GM19452 (cell line): ENCODE measurements at regions not wholly inside any gene's neighbourhood (a gene's known extent, or its start where the extent isn't known, plus 50 kb on each side); places are given as distances from the start of the nearest gene placed in this dataset.

Experiments
- ATAC-seq: cut with Tn5 transposase; IDR thresholded peaks from one replicate; pipeline ENCODE4 v1.9.1; 2021; ENCODE audit not compliant: unreplicated experiment

DNA sequence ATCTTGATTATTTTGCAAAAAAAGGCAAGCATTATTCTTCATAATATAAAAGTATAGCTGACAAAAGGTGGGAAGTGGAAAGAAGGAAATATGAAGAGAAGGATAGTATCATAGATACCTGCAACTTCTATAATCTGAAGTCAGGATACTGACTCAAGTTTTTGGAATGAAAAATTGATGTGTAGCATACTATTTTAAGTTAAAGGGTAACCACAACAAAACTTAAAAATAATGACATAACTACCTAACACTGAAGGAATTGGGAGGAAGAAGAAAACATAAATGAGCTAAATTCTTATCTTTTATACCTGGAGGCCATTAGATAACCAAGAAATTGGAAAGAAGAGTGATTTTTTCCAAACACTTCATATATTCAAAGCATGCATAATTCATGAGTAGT is 51.8 kb upstream of the TLE1 start:
- no peak for ATAC-seq

- no peak for ATAC-seq
These were observed 58.7 kb upstream of the TLE1 start for GRCh38 chr9:81748091-81748490.

DNA sequence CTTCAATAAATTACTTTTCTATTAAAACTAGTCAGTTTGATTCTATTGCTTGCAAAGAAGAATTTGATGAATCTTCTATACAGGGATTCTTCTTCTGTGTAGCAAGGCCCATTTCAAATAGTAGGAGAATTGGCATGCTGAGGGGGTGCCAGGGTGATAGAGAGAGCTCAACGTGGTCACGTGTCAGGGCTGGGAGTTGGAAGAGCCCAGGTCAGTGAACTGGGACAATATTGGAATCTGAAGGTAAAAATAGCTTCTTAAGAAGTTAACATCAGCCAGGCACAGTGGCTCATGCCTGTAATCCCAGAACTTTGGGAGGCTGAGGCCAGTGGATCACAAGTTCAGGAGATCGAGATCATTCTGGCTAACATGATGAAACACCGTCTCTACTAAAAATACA is 64.1 kb upstream of the TLE1 start:
- no peak for ATAC-seq

- ATAC-seq, result no peak
These were observed 64.9 kb upstream of the TLE1 start for GRCh38 chr9:81754245-81754644.

GRCh38 chr9:81755721-81756120 is 66.4 kb upstream of the TLE1 start:
- ATAC-seq, result no peak

GRCh38 chr9:81756561-81756960 is 67.2 kb upstream of the TLE1 start:
- no peak for ATAC-seq

GRCh38 chr9:81758123-81758797 is 68.9 kb upstream of the TLE1 start:
- no peak for ATAC-seq

DNA sequence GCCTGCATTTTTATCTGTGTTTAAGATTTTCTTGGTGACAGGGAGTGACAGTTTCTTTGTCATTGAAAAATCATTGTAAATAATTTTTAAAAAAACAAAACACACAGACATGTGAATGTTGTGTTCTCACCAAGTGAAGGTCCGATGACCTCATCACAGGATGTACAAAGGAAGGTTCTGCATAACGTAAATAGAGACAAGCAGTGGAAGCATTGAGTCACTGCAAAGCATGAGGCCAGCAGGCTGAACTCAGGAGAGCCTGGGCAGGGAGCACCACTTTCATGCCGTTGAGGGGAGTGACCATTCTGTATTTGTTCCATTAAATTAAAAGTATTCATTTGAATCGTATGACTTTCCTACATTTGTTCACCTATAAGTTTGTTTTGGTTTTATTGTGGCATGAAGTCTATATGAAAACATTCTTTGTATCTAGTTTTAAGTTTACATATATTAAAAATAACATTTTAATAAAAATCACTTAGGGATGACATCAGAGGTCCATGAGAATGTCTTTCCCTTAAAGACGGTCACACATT is 70.4 kb upstream of the TLE1 start:
- no peak for ATAC-seq

DNA sequence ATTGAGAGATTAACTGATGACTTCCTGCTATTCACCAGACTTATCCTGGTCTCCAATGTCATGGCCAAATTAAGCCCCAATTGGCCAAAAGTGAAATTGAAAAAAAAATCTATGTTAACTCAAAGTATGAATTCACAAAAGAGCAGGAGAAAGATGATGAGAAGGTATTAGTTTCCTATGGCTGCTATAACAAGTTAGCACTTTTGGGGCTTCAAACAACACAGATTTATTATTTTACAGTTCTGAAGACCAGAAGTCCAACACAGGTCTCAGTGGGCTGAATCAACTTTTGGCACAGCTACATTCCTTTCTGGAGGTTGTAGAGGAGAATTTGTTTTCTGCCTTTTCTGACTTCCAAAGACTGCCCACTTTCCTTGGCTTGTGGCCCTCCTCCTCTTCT is 78.6 kb upstream of the TLE1 start:
- no peak for ATAC-seq

DNA sequence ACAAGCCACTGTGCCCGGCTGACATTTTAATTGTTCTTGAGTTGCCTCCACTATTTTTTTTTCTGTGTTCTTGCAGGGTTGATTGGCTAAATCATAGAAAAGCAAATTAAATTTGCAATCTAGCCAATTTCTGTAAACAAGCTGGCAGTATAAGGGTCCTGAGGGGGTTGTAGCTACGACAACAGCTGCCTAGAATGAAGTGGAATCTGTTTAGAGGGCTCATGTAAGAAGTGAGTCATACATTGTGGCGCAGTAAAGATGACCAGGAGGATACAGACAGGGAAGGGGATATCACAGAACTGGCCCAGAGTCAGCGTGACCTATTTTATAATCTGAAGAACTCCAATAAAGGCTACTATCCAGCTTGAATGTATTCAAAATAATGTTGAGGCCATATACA is 82.2 kb upstream of the TLE1 start:
- no peak for ATAC-seq

DNA sequence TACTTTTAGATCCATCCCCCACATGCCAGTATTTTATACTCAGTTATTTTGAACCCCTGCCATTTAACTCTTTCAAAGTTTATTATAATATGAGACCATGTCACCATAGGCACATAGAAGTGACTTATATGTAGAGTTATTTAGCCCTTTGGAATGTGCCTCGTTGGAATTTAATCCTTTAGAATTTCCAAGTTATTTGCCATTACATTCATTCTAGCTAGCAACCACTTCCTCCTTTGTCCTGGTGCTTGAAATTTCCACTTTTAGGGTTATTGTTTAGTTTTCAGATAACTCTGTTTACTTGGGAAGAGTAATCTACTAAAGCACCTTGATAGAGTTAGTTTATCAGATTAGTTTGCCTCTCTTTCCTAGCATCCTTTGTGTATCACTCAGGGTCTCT is 82.8 kb upstream of the TLE1 start:
- no peak for ATAC-seq

DNA sequence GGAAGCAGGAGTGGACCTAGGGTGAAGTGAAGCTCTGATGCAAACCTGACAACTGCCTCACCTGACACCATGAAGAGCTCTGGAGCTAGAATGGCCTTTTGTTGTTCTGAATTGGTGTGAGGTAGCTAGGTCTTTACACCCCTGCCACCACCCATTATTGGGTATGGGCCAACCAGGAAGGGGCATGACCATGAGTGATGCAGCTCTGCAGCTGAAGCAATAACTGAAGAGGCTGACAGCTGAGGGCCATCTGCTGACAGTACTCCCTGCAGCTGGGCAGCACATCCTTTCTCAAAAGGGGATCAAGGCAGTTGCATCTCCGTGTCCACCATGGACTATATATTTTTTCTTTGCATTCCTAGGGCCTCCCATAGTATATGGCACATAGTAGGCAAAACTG is 87.0 kb upstream of the TLE1 start:
- ATAC-seq, result no peak

- no peak for ATAC-seq
These were observed 87.5 kb upstream of the TLE1 start for GRCh38 chr9:81776834-81777233.

DNA sequence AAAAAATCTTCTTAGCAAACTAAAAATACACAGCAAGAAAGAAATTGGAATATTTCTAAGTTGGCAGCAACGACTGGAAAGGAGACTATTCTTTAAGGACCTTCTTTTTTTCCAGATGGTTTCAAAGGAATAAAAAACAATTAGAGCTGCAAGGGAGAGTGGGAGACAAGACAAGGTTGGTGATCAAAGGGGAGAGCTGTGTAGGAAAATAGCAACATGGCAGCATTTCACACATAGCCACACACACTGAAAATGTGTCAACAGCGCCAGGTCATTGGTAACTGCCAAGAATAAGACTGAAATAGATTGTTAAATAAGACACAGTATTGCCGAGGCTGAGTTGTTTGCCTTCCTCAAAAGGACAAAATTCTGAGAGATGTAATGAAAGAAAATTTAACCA is 88.1 kb upstream of the TLE1 start:
- no peak for ATAC-seq

GRCh38 chr9:81782313-81782995 is 93.1 kb upstream of the TLE1 start:
- ATAC-seq, result no peak

GRCh38 chr9:81787747-81788632 is 98.6 kb upstream of the TLE1 start:
- ATAC-seq, result no peak

GRCh38 chr9:81789721-81790120 is 100.4 kb upstream of the TLE1 start:
- no peak for ATAC-seq

GRCh38 chr9:81790166-81790565 is 100.8 kb upstream of the TLE1 start:
- no peak for ATAC-seq

GRCh38 chr9:81791076-81791475 is 101.7 kb upstream of the TLE1 start:
- no peak for ATAC-seq

- ATAC-seq, result no peak
These were observed 109.3 kb upstream of the TLE1 start for GRCh38 chr9:81798606-81799005.

DNA sequence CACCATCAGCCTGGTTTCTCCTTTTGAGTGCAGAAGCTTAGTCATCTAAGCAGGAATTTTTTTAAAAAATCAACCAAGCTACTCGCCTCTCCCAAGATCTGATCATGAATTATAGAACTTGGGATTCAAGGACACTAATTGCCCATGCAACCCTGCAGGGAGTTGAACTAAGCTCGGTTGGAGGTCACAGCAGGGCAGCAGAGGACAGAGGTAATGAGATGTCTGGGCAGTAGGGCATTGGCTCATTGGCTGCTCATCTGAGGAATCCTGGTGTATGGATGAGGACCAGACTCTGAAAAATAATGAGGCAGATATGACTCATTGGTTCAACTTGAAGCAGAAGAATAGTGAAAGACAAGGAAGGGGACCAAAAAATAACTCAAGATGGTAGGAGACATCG is 111.8 kb upstream of the TLE1 start:
- ATAC-seq, result no peak

DNA sequence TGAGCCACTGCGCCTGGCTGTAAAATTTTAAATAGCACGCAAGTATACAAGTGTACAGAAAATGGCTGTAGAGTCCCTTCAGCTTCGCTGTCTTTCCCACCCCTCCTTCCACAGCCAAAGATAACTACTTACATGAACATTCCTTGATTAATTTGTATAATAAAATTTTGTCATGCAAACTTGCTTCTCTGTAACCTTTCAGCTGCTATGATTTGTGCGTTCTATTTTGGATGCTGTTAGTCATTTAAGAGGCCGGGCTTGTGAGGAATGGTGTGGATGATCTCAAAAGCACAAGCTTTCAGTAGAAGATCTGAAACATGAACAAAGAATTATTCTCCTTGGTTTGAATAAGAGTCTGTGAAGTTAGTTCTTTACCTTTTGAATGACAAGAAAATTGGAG is 115.0 kb upstream of the TLE1 start:
- no peak for ATAC-seq
